Kidney (tissue), 13 donors: ENCODE measurements at regions not wholly inside any gene's neighbourhood (a gene's known extent, or its start where the extent isn't known, plus 50 kb on each side); places are given as distances from the start of the nearest gene placed in this dataset.

Experiments used
- DNase-seq, 5 donors: peaks; one replicate each; pipeline ENCODE4 v3.0.0-alpha.2; 2013 to 2020
- FAIRE-seq: peaks from 2 replicates; lab custom pipeline; 2012; peaks lifted over from hg19 to GRCh38; lab: Jason Lieb, UNC
- H3K27ac ChIP-seq, 2 donors: one replicate each; pipeline ENCODE4 v1.7.0; 2013; ENCODE audit warnings: low read depth in 2 of 2, low read length in 2 of 2, inconsistent platforms in 1 of 2
- H3K27me3 ChIP-seq: one replicate; pipeline ENCODE4 v1.7.1; 2013; ENCODE audit warnings: low read length, inconsistent platforms; ENCODE audit not compliant: control insufficient read depth, insufficient read depth
- H3K36me3 ChIP-seq, 3 donors: one replicate each; pipeline versions ENCODE4 v1.7.0 to v1.7.1; 2013; ENCODE audit warnings: low read length in 3 of 3, control low read depth in 1 of 3, inconsistent platforms in 1 of 3; ENCODE audit not compliant: insufficient read depth in 3 of 3, control insufficient read depth in 2 of 3
- H3K4me1 ChIP-seq, 3 donors: one replicate each; pipeline versions ENCODE4 v1.7.0 to v1.7.1; 2013; ENCODE audit warnings: low read length in 3 of 3, inconsistent platforms in 1 of 3, low read depth in 1 of 3; ENCODE audit not compliant: control insufficient read depth in 2 of 3, insufficient read depth in 2 of 3
- H3K4me3 ChIP-seq, 3 donors: one replicate each; pipeline versions ENCODE4 v1.7.0 to v1.8.1; 2013; ENCODE audit warnings: low read length in 3 of 3, control low read depth in 1 of 3, inconsistent platforms in 1 of 3
- H3K9ac ChIP-seq, 3 donors: one replicate each; pipeline versions ENCODE4 v1.7.0 to v1.7.1; 2013; ENCODE audit warnings: low read length in 3 of 3, control low read depth in 1 of 3, inconsistent platforms in 1 of 3
- H3K9me3 ChIP-seq, 3 donors: one replicate each; pipeline versions ENCODE4 v1.7.0 to v1.7.1; 2013; ENCODE audit warnings: low read length in 3 of 3, control low read depth in 1 of 3, inconsistent platforms in 1 of 3; ENCODE audit not compliant: control insufficient read depth in 2 of 3, insufficient read depth in 1 of 3
- intact Hi-C: fragments of 100-400 bp; cut with DNase I; formaldehyde crosslinking; loops from one replicate; pipeline ENCODE4 v1.11.1; 2022
- TF ChIP-seq, protein P1 (sequence below): IDR thresholded peaks from 3 replicates; pipeline ENCODE4 v1.5.1; 2012; ENCODE audit warnings: mild to moderate bottlenecking, moderate library complexity, borderline replicate concordance; ENCODE audit not compliant: insufficient read depth; ENCODE audit errors: extremely low read depth
- donor health status: control.
- donor health status: control.
- donor health status: control.
- donor health status: control.
- donor health status: control.
- donor health status: DM: yes; HTN: yes; CAD: no.
- donor health status: Normal renal cell carcinoma (clear cell type).

DNA sequence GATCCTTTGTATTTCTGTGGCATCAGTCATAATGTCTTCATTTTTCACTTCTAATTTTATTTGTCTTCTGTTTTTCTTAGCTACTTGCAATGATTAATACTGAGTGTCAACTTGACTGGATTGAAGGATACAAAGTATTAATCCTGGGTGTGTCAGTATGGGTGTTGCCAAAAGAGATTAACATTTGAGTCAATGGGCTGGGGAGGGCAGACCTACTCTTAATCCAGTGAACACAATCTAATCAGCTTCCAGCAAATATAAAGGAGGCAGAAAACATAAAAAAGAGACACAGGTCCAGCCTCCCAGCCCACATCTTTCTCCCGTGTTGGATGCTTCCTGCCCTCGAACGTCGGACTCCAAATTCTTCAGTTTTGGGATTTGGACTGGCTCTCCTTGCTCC, 640.9 kb upstream of the MIR17HG start:
- intact Hi-C loops, result no loop called here
- TF ChIP-seq, protein P1, sequence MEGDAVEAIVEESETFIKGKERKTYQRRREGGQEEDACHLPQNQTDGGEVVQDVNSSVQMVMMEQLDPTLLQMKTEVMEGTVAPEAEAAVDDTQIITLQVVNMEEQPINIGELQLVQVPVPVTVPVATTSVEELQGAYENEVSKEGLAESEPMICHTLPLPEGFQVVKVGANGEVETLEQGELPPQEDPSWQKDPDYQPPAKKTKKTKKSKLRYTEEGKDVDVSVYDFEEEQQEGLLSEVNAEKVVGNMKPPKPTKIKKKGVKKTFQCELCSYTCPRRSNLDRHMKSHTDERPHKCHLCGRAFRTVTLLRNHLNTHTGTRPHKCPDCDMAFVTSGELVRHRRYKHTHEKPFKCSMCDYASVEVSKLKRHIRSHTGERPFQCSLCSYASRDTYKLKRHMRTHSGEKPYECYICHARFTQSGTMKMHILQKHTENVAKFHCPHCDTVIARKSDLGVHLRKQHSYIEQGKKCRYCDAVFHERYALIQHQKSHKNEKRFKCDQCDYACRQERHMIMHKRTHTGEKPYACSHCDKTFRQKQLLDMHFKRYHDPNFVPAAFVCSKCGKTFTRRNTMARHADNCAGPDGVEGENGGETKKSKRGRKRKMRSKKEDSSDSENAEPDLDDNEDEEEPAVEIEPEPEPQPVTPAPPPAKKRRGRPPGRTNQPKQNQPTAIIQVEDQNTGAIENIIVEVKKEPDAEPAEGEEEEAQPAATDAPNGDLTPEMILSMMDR, result no peak
- H3K4me3 ChIP-seq, result no peak overlapping the region
- no peak overlapping the region for H3K27ac ChIP-seq
- no peaks in the 10 kb centered on the region for H3K27me3 ChIP-seq
- no peak for DNase-seq
- no peaks in the 10 kb centered on the region for H3K4me1 ChIP-seq
- H3K9me3 ChIP-seq, result no peaks in the 10 kb centered on the region
- no peak for FAIRE-seq
- no peak overlapping the region for H3K9ac ChIP-seq
- no peaks in the 10 kb centered on the region for H3K36me3 ChIP-seq

DNA sequence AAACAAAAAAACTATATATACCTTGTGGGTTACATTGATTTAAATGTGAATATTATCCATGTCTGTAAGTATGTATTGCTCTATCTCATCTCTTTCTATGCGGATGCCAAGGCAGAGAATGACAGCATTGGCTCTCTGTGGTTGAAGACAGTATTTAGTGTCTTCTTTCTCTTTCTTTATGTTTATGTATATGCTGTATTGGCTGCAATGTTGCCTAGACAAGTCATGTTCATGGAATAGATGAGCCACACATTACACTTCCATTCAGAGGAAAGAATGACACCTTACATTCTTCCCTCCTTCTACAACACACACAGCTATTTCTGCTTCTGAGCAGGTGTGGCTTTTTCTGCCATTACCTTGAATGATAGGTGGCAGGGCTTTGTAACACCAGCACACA, 639.4 kb upstream of the MIR17HG start:
- no peaks in the 10 kb centered on the region for H3K36me3 ChIP-seq
- H3K9ac ChIP-seq, result no peak overlapping the region
- H3K27ac ChIP-seq, result no peak overlapping the region
- intact Hi-C loops, result no loop called here
- TF ChIP-seq, protein P1, result no peak
- no peaks in the 10 kb centered on the region for H3K27me3 ChIP-seq
- no peak for FAIRE-seq
- no peak overlapping the region for H3K4me3 ChIP-seq
- no peak for DNase-seq
- no peaks in the 10 kb centered on the region for H3K4me1 ChIP-seq
- H3K9me3 ChIP-seq, result no peaks in the 10 kb centered on the region

DNA sequence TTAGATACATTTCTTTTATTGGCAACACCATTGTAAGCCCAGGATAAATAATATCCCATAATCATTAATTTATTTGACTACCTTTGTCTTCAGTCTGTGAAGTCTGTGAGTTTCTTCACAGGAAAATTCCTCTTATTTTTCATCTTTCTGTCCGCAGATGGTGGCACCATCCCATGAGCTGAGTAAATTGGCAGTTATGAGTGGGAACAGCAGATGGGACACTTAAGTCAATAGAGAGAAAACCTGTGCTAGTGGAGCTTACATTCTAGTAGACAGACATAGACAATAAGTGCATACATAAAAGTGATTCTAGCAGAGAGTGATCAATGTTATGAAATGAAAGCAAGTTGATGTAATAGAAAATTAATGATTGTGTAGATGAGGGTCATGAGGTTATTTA, 638.2 kb upstream of the MIR17HG start:
- no peaks in the 10 kb centered on the region for H3K27me3 ChIP-seq
- H3K9me3 ChIP-seq, result no peaks in the 10 kb centered on the region
- no peak overlapping the region for H3K4me3 ChIP-seq
- DNase-seq (no peak), FAIRE-seq (no peak)
- H3K27ac ChIP-seq, result no peak overlapping the region
- TF ChIP-seq, protein P1, result no peak
- H3K4me1 ChIP-seq, result no peaks in the 10 kb centered on the region
- intact Hi-C loops, result no loop called here
- H3K9ac ChIP-seq, result no peak overlapping the region
- no peaks in the 10 kb centered on the region for H3K36me3 ChIP-seq

DNA sequence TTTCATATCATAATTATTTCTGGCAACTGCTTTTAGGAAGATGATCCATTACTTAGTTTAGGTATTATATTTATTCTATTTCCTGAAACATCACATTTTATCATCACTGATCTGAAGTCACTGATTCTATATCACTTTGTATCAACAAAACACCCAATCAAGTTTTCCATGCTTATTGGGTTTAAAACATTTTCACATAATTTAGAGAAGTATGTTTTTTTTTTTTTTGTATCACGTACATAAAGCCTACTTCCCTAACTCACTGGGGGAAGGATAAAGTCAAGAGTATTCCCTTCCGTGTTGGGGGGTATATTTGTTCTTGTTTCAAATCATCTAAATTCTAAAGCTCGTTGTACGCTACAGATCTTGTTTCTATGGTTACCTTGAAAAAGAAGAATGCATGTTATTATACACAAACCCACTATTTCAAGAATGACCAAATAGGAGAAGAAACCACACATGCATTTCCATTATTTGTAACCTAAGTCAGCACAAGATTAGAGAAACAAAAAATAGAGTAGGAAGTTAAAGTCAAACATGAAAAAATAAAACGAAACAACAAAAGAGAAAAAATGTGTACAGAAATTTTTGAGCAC, 637.2 kb upstream of the MIR17HG start:
- H3K4me1 ChIP-seq, result no peaks in the 10 kb centered on the region
- no peaks in the 10 kb centered on the region for H3K9me3 ChIP-seq
- H3K9ac ChIP-seq, result no peak overlapping the region
- DNase-seq (no peak), FAIRE-seq (no peak)
- no peak overlapping the region for H3K27ac ChIP-seq
- no peaks in the 10 kb centered on the region for H3K27me3 ChIP-seq
- TF ChIP-seq, protein P1, result no peak
- H3K36me3 ChIP-seq, result no peaks in the 10 kb centered on the region
- intact Hi-C loops, result no loop called here
- H3K4me3 ChIP-seq, result no peak overlapping the region
